HG03565 (cell line): ENCODE measurements at regions not wholly inside any gene's neighbourhood (a gene's known extent, or its start where the extent isn't known, plus 50 kb on each side); places are given as distances from the start of the nearest gene placed in this dataset.
"Not testable (repeated sequence)": the region's sequence is repeated elsewhere in the genome, so short reads cannot be mapped to it uniquely, and the experiment has no call there.

Source experiments
- ATAC-seq: cut with Tn5 transposase; IDR thresholded peaks from one replicate; pipeline ENCODE4 v1.9.1; 2021; ENCODE audit warnings: mild to moderate bottlenecking, moderate library complexity; ENCODE audit not compliant: unreplicated experiment

DNA sequence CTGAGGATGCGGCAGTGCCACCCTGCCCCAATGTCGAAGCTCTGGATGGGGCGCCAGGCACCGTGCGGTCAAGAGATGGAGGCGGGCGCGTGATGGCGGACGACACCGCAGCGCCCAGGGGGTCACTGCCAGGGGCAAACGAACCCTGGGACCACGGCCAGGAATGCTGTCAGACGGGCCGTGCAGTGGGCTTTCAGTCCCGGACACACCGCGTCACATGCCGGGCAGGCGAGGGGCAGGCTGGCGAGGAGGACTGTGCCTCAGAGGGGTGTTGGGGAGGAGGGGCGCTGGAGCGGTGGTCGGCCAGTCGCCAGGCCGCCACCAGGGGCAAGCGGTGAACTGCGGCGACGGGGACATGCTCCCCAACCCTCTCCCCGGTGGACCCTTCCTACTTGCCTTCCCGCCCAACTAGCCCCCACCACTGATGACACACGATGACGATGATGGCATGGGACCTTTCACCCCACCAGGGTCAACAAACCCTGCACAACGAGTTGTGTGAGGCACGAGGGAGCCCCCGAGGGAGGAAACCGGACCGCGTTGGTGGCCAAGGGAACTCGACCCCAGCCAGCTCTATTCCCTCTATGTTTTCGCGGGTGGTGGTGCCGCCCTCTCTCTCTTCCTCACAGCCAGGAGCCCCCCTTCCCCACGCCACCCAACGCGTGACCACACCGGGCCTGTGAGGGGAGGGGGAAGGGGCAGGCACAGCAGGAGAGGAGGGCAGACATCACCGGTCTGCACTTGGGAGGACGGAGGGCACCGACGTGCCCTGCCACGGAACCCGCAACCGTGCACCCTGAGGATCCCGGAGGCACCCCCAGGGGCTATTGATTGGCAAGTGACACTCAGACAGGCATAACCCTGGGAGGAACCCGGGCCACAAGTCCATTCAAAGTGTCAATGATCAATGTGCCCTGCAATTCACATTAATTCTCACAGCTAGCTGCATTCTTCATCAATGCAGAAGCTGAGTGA lies 1960.9 kb upstream of the DEFB115 start:
- no peak for ATAC-seq

DNA sequence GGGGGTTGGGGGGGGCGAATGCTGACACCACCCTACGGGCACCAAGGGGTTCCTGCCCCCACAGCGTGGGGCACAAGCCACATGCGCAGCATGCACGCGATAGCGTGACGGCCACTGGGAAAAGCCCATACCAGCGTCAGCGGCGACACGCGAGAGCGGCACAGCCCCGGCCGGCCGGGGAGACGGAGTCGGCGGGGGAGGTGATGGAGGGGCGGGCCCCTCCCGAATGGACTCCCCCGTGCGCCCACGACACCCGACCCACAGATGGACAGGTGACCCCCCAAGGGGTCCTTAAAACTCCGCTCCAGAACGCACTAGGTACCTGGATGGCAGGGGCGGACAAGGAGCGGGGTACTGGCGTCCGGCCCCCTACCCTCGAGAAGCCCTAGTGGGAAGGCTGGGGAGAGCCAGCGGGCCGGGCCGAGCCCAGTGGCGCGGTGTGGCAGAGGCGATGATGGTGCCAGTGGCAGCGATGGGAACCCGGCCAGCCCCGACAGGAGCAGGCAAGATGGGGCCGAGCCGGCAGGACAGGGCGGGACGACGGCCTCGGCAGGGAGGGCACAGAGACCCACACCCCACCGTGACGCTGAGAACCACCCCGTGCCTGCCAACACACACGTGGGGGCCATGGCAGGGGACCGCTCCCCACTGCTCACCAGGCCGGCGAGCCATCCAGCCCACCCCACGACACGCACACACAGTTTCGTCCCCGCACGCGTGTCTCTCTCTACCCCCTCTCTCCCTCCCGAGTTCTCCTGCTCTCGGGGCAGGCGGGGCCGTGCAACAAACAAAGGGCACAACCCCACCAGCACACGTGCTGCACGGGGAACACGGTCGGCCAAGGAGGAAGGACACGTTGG lies 1959.8 kb upstream of the DEFB115 start:
- no peak for ATAC-seq

DNA sequence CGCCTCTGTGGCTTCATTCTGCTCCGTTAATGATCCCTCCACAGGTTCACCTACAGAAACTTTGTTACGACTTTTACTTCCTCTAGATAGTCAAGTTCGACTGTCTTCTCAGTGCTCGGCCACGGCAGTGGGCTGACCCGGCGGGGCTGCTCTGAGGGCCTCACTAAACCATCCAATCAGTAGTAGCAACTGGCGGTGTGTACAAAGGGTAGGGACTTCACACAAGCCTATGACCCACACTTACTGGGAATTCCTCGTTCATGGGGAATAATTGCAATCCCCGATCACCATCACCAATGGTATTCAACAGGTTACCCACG lies 1959.2 kb upstream of the DEFB115 start:
- no peak for ATAC-seq

DNA sequence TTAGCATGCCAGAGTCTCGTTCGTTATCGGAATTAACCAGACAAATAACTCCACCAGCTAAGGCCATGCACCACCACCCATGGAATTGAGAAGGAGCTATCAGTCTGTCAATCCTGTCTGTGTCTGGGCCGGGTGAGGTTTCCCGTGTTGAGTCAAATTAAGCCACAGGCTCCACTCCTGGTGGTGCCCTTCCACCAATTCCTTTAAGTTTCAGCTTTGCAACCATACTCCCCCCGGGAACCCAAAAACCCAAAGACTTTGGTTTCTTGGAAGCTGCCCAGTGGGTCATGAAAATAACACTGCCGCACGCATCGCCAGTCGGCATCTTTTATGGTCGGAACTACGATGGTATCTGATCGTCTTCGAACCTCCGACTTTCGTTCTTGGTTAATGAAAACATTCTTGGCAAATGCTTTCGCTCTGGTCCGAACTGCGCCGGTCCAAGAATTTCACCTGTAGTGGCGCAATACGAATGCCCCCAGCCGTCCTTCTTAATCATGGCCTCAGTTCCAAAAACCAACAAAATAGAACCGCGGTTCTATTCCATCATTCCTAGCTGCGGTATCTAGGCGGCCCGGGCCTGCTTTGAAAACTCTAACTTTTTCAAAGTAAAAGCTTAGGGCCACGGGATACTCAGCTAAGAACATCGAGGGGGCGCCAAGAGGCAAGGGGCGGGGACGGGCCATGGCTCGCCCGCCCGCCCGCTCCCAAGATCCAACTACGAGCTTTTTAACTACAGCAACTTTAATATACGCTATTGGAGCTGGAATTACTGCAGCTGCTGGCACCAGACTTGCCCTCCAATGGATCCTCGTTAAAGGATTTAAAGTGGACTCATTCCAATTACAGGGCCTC lies 1958.5 kb upstream of the DEFB115 start:
- ATAC-seq, result no peak

DNA sequence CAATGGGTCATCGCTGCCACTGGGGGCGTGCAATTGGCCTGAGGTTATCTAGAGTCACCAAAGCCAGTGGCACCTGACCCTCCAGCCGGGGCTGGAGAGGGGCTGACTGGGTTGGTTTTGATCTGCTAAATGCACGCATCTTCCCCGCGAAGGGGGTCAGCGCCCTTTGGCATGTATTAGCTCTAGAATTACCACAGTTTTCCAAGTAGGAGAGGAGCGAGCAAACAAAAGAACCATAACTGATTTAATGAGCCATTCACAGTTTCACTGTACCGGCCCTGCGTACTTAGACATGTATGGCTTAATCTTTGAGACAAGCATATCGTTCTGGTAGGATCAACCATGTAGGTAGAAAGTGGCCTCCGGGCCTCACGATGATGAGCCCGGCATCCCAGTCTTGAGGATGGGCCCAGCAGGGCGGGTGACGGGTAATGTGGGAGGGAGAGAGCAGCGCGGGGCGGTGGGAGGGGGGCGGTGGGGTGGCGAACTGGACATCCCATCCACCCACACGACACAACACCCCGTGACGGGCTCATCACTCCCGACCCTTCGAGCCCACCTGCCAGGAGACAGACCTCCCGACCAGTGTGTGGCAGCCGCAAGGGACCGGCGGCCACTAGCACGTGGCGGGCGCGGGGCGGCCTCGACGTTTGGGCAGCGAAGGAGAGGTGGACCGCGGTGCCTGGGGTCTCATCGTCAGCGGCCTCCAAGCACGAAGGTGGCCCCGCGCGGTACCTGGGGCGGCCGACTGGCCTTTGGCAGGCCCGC lies 1957.5 kb upstream of the DEFB115 start:
- no peak for ATAC-seq

DNA sequence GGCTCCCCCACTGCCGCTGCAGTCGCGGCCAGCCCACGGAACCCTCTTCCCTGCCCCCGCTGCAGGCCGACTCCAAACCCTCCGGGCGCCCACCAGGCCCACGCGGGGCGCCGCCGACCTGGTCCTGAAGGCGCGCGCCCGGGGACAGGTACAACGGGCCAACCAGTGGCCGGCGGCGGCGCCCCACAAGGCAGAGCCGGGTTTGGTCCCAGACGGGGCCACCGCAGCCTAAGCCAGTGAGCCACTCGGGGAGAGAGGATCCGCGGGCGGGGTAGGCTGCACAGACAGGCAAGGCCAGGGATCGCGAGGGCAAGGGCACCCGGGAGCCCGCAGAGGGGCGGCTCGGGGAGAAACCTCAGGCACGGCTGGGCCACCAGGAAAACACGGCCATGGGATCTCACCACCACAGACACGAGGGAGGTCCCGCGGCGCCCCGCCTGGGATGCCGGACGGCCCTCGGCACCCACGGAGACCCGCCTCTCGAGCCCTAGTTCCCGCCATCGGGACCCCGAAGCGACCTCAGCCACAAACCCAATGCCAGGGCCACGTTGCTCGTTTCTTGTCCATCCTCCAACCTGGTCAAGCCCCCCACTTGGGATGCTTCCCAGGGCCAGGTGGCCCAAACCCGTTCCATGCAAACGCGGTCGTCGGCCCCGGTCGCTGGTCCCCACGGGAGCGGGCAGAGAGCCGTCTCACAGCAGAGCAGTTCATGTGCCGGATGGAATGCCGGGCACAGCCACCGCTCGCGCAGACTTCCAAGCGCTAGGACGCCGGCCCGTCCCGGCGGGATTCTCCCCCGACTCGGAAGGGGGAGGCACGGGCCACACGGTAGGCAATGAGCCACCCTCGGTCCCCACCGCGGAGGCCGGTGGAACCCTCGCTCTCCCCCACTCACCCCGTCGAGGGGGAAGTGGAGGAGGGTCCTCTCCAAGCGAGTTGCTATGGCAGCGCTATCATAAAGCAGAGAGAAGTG lies 1956.6 kb upstream of the DEFB115 start:
- ATAC-seq, result no peak

DNA sequence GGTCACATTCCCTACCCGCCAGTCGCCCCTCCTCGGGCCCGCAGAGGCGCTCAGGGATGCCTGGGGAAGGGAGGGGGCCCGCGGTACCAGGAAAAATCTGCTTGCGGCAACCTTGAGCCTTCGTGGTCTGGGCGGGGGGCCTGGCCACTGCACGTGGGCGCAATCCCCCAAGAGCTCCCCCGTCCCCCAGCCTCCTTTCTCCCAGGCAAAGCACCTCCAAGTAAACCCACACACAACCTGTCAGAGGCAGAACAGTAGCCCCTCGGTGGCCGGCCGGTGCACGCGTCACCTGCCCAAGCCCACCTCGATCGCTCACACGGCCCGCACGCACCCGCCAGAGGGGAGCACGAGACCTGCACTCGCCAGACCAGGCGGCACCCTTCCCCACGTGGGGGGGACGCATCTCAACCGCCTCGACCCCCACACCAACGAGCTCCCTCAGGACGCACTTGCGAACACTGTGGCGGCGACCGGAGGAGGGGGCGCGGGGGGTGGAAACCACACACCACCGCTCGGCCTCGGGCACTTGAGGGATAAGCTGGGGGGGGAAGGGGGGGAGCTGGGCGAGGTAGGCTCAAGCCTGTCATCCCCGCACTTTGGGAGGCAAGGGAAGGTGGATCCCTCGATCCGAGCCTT lies 1955.7 kb upstream of the DEFB115 start:
- ATAC-seq, result no peak

DNA sequence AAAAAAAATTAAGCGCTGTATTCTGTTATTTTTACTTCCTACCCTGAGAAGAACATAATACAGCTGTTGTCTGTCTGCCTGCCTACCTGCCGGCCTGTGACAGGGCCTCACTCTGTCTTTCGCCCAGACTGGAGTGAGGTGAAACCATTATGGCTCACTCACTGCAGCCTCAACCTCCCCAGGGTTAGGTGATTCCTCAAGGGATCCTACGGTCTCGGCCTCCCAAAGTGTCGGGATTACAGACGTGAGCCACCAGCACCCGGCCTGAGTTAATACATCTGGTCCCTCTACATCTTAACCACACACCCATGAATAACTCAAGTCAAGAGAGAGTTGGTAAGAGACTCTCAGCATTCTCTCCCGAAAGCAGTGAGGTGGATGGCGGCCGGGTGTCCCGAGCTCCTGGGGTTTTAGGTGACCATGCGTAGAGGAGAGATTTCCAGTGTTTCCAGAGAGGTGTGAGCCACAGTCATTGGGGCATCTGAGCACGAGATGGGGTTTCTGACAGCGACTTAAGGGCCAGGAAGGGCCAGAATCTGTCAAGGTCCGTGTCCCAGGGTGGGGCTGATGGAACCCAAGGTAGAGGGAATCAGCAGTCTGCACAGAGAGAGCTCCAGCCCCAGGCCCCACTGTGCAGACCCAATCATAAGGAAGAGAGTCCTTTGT lies 1954.4 kb upstream of the DEFB115 start:
- ATAC-seq, result no peak

DNA sequence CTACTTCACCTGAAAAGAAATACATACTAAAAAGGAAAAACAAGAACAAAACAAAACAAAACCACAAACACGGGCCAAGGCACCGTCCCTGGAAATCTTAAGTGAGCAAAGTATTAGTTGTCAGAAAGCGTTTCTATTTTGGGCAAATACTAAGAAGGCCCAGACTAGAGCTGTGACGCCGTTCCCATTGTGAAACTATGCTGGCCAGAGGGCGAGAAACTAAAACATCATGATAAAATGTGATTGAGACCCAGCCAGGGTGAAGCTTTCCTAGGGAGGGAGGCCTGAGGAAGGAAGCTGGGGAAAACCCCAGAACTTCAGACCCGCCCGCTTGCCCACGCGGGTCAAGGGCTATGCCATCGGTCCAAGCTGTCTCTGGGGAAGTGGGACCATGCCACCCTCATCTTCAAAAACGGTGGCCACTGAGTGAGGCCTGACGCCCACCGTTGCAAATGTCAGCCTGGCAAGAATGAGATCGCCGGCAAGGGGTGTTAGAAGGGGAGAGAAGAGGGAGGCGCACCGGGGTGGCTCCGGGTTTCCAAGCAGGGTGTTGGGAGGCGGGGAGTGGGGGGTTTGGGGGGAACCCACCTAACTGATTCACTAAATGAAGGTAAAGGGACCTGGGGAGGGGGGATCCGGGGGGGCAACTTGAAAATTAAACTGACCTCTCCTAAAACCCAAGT lies 1950.9 kb upstream of the DEFB115 start:
- ATAC-seq, result no peak

DNA sequence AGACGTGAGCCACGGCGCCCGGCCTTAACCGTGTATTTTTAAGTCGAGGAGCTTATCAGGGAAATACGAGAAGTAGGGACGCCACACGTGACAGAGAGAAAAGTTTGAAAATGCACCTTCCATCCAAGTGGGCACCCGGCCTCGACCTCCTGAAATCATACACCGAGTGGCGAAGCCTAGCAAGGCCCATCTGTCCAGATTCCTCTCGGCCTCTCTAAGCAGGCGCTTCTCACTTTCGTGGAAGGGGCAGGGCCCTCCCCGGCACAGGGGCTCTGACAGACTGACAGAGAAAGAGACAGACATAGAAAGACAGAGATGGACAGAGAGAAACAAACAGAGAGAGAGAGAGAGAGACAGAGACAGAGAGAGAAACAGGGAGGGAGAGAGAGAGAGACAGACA lies 1950.0 kb upstream of the DEFB115 start:
- ATAC-seq, result not testable (repeated sequence)

DNA sequence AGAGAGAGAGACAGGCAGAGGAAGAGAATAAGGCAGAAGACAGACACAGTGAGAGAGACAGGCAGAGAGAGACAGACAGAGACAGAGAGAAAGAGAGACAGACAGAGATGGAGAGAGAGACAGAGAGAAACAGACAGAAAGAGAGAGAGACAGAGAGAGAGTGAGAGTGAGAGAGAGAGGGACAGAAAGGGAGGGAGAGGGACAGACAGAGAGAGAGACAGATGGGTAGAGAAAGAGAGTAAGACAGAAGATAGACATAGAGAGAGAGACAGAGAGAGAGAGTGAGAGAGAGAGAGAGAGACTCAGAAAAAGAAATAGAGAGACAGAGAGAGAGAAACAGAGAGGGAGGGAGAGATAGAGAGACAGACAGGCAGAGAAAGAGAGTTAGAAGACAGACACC lies 1948.5 kb upstream of the DEFB115 start:
- not testable (repeated sequence) for ATAC-seq

DNA sequence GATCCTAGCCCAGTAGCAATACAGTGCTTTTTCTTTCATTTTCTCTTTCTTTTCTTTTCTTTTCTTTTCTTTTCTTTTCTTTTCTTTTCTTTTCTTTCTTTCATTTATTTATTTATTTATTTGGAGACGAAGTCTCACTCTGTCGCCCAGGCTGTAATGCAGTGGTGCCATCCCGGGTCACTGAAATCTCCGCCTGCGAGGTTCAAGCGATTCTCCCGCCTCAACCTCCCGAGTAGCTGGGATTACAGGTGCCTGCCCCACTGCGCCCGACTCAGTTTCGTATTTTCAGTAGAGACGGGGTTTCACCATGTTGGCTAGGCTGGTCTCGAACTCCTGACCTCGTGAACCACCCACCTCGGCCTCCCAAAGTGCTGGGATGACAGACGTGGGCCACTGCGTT lies 1948.0 kb upstream of the DEFB115 start:
- ATAC-seq, result not testable (repeated sequence)

DNA sequence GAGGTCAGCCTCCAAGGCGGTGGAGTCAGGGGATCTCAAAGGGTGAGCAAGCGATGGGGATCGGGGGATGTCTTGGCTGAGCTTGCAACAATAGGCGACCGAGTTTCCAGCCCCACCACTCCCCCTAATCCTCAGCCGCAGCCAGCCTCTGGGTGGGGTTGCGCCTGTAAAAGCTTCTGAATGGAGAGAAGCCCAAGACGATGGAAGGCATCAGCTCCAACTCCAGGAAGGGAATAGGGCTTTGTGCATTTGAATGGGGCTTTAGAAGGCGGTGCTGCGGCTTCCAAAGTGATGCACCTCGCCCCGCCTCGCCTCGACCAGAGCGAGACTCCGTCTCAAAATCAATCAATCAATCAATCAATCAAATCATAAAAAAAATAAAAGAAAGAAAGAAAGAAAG lies 1946.4 kb upstream of the DEFB115 start:
- ATAC-seq, result not testable (repeated sequence)

DNA sequence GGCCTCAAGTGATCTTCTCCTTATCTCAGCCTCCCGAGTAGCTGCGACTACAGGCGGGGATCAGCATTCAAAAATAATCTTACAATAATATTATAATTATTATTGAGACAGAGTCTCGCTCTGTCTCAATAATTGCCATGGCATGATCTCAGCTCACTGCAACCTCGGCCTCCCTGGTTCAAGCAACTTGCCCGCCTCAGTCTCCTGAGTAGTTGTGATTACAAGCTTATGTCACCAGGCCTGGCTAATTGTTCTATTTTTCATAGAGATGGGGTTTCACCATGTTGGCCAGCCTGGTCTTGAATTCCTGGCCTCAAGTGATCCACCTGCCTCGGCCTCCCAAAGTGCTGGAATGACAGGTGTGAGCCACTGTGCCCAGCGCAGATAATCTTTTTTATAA lies 1944.8 kb upstream of the DEFB115 start:
- ATAC-seq, result not testable (repeated sequence)

DNA sequence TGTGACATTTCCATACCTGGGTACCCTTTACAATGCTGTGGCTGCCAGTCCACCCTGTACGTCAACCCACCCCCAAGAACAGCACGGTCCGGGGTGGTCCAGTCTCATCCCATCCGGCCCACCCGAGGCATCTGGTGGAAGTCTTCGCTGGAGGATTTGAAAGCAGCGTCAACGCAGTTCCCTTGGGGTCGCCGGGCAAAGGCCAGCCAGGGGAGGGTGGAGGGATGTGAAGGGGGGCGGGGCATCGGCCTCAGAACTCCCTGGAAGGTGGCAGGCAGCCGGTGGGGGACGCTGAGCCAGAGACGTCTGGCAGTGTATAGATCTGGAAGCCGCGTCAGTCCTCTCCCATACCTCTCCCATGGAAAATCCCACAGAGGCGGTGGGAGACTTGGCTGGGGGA lies 1944.0 kb upstream of the DEFB115 start:
- ATAC-seq, result no peak

DNA sequence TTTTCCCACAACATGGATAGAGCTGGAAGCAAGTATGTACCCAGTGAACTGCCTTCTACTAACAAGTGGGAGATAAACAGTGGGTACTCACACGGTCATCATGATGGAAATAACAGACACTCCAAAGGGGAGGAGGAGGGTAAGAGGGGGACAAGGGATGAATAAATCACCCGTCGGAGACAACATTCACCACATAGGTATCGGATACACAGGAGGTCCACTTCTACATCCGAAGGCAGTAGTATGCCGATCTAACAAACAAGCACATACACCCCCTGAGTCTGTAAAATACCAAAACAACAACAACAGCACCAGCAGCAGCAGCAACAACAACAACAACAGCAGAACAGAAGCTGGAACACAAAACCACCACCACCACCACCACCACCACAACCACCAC lies 1943.2 kb upstream of the DEFB115 start:
- ATAC-seq, result no peak

DNA sequence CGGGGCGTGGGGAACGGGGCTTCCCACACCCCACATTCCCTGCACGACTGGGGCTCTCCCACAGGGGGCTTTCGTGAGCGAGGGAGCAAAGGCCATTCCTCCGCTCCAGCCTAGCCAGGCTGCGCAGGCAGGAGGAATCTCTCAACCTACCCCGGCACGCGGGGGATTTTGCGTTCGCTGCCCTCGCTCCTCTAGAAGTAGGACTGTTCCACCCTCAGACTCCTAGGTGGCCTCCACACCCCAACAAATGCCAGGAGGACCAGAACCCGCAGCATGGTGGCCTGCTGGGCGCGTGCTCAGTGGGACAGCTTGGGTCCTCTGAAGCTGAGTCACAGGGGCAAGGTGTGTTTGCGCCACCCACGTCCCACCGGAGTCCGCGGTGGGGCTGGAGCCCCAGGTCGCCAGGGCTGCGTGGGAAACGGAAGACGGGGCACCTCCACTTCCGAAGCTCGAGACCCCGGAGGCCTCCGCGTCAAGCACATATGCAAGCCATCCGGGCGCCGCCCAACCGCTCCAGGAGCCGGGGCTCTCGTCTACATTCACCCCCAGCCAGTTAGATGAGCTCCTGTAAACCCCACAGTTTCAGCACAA lies 1938.5 kb upstream of the DEFB115 start:
- no peak for ATAC-seq
